ENCODE measurements at regions not wholly inside any gene's neighbourhood (a gene's known extent, or its start where the extent isn't known, plus 50 kb on each side); places are given as distances from the start of the nearest gene placed in this dataset.

GRCh38 chr12:125205386-125205785, 140.2 kb downstream of the AACS start:
- TF ChIP-seq EZH2 (IDR thresholded peaks at IDR 0.05; ENCODE audit: low read length, unreplicated experiment): no peak
- TF ChIP-seq EZH2phosphoT487 (IDR thresholded peaks at IDR 0.05; ENCODE audit: borderline replicate concordance, low read length): no peak
- no peak for TF ChIP-seq CTCF (conservative IDR thresholded peaks at IDR 0.05; ENCODE audit: low read depth, low read length)
- H3K79me2 ChIP-seq (ENCODE audit: low read length): no peaks in the 10 kb centered on the region
- POLR2A ChIA-PET (ENCODE audit: unreplicated experiment): no interaction called here

GRCh38 chr12:125206711-125207110, 141.5 kb downstream of the AACS start:
- no TSS peak for BruUV-seq (replicated peaks)
- H3K27ac ChIP-seq (ENCODE audit: low read length): no peak overlapping the region
- no peaks in the 10 kb centered on the region for H3K79me2 ChIP-seq (ENCODE audit: low read length)
- no peaks in the 10 kb centered on the region for H3K36me3 ChIP-seq (ENCODE audit: low read depth, low read length)
- H3K4me1 ChIP-seq (ENCODE audit: insufficient read depth, low read length): no peaks in the 10 kb centered on the region
- H2AFZ ChIP-seq (ENCODE audit: low read length): no peak overlapping the region
- no peaks in the 10 kb centered on the region for H3F3A ChIP-seq (ENCODE audit: low read length, unreplicated experiment)
- H3K4me3 ChIP-seq (ENCODE audit: low read length): no peak overlapping the region
- H3K9ac ChIP-seq (ENCODE audit: low read length): no peak overlapping the region
- H3K4me2 ChIP-seq (ENCODE audit: low read length): no peak overlapping the region
- POLR2A ChIA-PET (ENCODE audit: unreplicated experiment): no interaction called here
- TF ChIP-seq CTCF (conservative IDR thresholded peaks at IDR 0.05; ENCODE audit: low read depth, low read length) (no peak), EZH2 (IDR thresholded peaks at IDR 0.05; ENCODE audit: low read length, unreplicated experiment) (no peak), EZH2phosphoT487 (IDR thresholded peaks at IDR 0.05; ENCODE audit: borderline replicate concordance, low read length) (no peak)
- no peak for DNase-seq
- H3K27me3 ChIP-seq (ENCODE audit: low read length): peaks cover 72% of the 10 kb centered on the region
- no peaks in the 10 kb centered on the region for H3K9me3 ChIP-seq (ENCODE audit: low read length)
- H4K20me1 ChIP-seq (ENCODE audit: low read length): no peaks in the 10 kb centered on the region
- no peak for ATAC-seq
- CTCF ChIA-PET: no interaction called here
- intact Hi-C loops (cut with micrococcal nuclease): no loop called here
- no peaks in the 10 kb centered on the region for H3K9me2 ChIP-seq (replicated peaks; ENCODE audit: low read length)

More at GRCh38 chr12:125205386-125205785, 140.2 kb downstream of the AACS start:
- Histone ChIP-seq H3K4me1 (ENCODE audit: insufficient read depth, low read length) (no peaks in the 10 kb centered on the region), H2AFZ (ENCODE audit: low read length) (no peak overlapping the region), H3K4me3 (ENCODE audit: low read length) (no peak overlapping the region), H3K36me3 (ENCODE audit: low read depth, low read length) (no peaks in the 10 kb centered on the region), H4K20me1 (ENCODE audit: low read length) (no peaks in the 10 kb centered on the region), H3K9ac (ENCODE audit: low read length) (no peak overlapping the region), H3K9me3 (ENCODE audit: low read length) (no peaks in the 10 kb centered on the region), H3F3A (ENCODE audit: low read length, unreplicated experiment) (no peaks in the 10 kb centered on the region), H3K27me3 (ENCODE audit: low read length) (peaks cover 72% of the 10 kb centered on the region), H3K27ac (ENCODE audit: low read length) (no peak overlapping the region), H3K4me2 (ENCODE audit: low read length) (no peak overlapping the region), H3K9me2 (replicated peaks; ENCODE audit: low read length) (no peaks in the 10 kb centered on the region)
- DNase-seq: no peak
- no TSS peak for BruUV-seq (replicated peaks)
- CTCF ChIA-PET: interaction anchor here (0.8 kb wide), 1 partner anchor 259 kb away, joined by 3 read pairs; no protein-coding TSS in a partner anchor
- no peak for ATAC-seq
- intact Hi-C loops (cut with micrococcal nuclease): no loop called here

- intact Hi-C loops (cut with micrococcal nuclease): no loop called here
- no peak overlapping the region for H3K4me2 ChIP-seq (ENCODE audit: low read length)
- H3K9me2 ChIP-seq (replicated peaks; ENCODE audit: low read length): no peaks in the 10 kb centered on the region
- no peak overlapping the region for H3K27ac ChIP-seq (ENCODE audit: low read length)
- no peak for DNase-seq
- ChIA-PET CTCF (no interaction called here), POLR2A (ENCODE audit: unreplicated experiment) (no interaction called here)
- no peak for TF ChIP-seq EZH2 (IDR thresholded peaks at IDR 0.05; ENCODE audit: low read length, unreplicated experiment)
- no peak for TF ChIP-seq CTCF (conservative IDR thresholded peaks at IDR 0.05; ENCODE audit: low read depth, low read length)
- no peak for TF ChIP-seq EZH2phosphoT487 (IDR thresholded peaks at IDR 0.05; ENCODE audit: borderline replicate concordance, low read length)
- H3K9ac ChIP-seq (ENCODE audit: low read length): no peak overlapping the region
- H3K27me3 ChIP-seq (ENCODE audit: low read length): peaks cover 80% of the 10 kb centered on the region
- no peaks in the 10 kb centered on the region for H3K4me1 ChIP-seq (ENCODE audit: insufficient read depth, low read length)
- H3K4me3 ChIP-seq (ENCODE audit: low read length): no peak overlapping the region
- no peaks in the 10 kb centered on the region for H4K20me1 ChIP-seq (ENCODE audit: low read length)
- no peak for ATAC-seq
- H3K79me2 ChIP-seq (ENCODE audit: low read length): no peaks in the 10 kb centered on the region
- no peak overlapping the region for H2AFZ ChIP-seq (ENCODE audit: low read length)
- H3K36me3 ChIP-seq (ENCODE audit: low read depth, low read length): no peaks in the 10 kb centered on the region
- no peaks in the 10 kb centered on the region for H3F3A ChIP-seq (ENCODE audit: low read length, unreplicated experiment)
- no TSS peak for BruUV-seq (replicated peaks)
- no peaks in the 10 kb centered on the region for H3K9me3 ChIP-seq (ENCODE audit: low read length)
These were observed 143.1 kb downstream of the AACS start for GRCh38 chr12:125208334-125208733.

Measured in PC-3 (cell line).